CD1c-positive myeloid dendritic cell (primary cell): ENCODE measurements at regions not wholly inside any gene's neighbourhood (a gene's known extent, or its start where the extent isn't known, plus 50 kb on each side); places are given as distances from the start of the nearest gene placed in this dataset.

ENCODE experiments used
- DNase-seq: peaks from one replicate; pipeline ENCODE4 v3.0.0-alpha.2; 2016; ENCODE audit errors: extremely low spot score

GRCh38 chr12:102535306-102535705 lies 54.9 kb upstream of the IGF1 start:
- no peak for DNase-seq

- no peak for DNase-seq
These were observed 54.5 kb upstream of the IGF1 start for GRCh38 chr12:102534899-102535298.

GRCh38 chr12:102533483-102534215 lies 53.3 kb upstream of the IGF1 start:
- DNase-seq: no peak
